SK-N-SH (cell line): ENCODE measurements at regions not wholly inside any gene's neighbourhood (a gene's known extent, or its start where the extent isn't known, plus 50 kb on each side); places are given as distances from the start of the nearest gene placed in this dataset.

Experiments
- CTCF ChIP-seq: fragments of 200-600 bp; sonication (generic); IDR thresholded peaks from 2 replicates; pipeline ENCODE4 v1.6.1; 2017; ENCODE audit warnings: antibody characterized with exemption, mild to moderate bottlenecking, moderate library complexity
- EZH2phosphoT487 ChIP-seq: fragments of 200-600 bp; sonication (generic); IDR thresholded peaks from 2 replicates; pipeline ENCODE4 v1.6.1; 2017; ENCODE audit warnings: low read depth, mixed run types, mild to moderate bottlenecking, antibody characterized with exemption, moderate library complexity, borderline replicate concordance
- MXI1 ChIP-seq: IDR thresholded peaks from 2 replicates; pipeline ENCODE4 v1.6.1; 2012; ENCODE audit warnings: mild to moderate bottlenecking, low read depth, low read length, improper control_type of control experiment
- POLR2AphosphoS5 ChIP-seq: IDR thresholded peaks from 2 replicates; pipeline ENCODE4 v1.6.1; 2012; ENCODE audit warnings: low read depth, low read length
- RFX5 ChIP-seq: IDR thresholded peaks from 2 replicates; pipeline ENCODE4 v1.6.1; 2012; ENCODE audit warnings: mild to moderate bottlenecking, improper control_type of control experiment, low read length
- SMC3 ChIP-seq: IDR thresholded peaks from 2 replicates; pipeline ENCODE4 v1.6.1; 2012; ENCODE audit warnings: low read depth, low read length, improper control_type of control experiment
- TAF1 ChIP-seq: IDR thresholded peaks from 2 replicates; pipeline ENCODE4 v1.6.1; 2012; ENCODE audit warnings: low read depth, mild to moderate bottlenecking, low read length, moderate library complexity, borderline replicate concordance
- USF2 ChIP-seq: fragments of 150-350 bp; IDR thresholded peaks from 2 replicates; pipeline ENCODE4 v1.6.1; 2017; ENCODE audit warnings: antibody characterized with exemption, low read length, low read depth, borderline replicate concordance

- TF ChIP-seq CTCF (no peak), USF2 (no peak), POLR2AphosphoS5 (no peak), MXI1 (no peak), SMC3 (no peak), RFX5 (no peak), TAF1 (no peak), EZH2phosphoT487 (no peak)
Measured at GRCh38 chr11:23997356-23997755, 499.5 kb upstream of the LUZP2 start.
